SJSA1 (cell line): ENCODE measurements at regions not wholly inside any gene's neighbourhood (a gene's known extent, or its start where the extent isn't known, plus 50 kb on each side); places are given as distances from the start of the nearest gene placed in this dataset.

Experiments used
- DNase-seq, 2 experiments: peaks; one replicate each; pipeline ENCODE4 v3.0.0-alpha.2; 2015 to 2020; ENCODE audit warnings: low spot score in 2 of 2, low read depth in 1 of 2
- H3K27ac ChIP-seq: fragments of 250-450 bp; sonication (Bioruptor Pico); 2 replicates; pipeline ENCODE4 v1.5.1; 2020; ENCODE audit warnings: mild to moderate bottlenecking, moderate library complexity
- H3K27me3 ChIP-seq: fragments of 250-450 bp; sonication (Bioruptor Pico); replicated peaks from 2 replicates; pipeline ENCODE4 v1.5.1; 2020; ENCODE audit warnings: mild to moderate bottlenecking, moderate library complexity
- H3K36me3 ChIP-seq: fragments of 250-450 bp; sonication (Bioruptor Pico); 2 replicates; pipeline ENCODE4 v1.5.1; 2020; ENCODE audit warnings: mild to moderate bottlenecking
- H3K4me1 ChIP-seq: fragments of 250-450 bp; sonication (Bioruptor Pico); replicated peaks from 2 replicates; pipeline ENCODE4 v1.6.1; 2021; ENCODE audit warnings: mild to moderate bottlenecking
- H3K4me3 ChIP-seq: fragments of 250-450 bp; sonication (Bioruptor Pico); 2 replicates; pipeline ENCODE4 v1.5.1; 2020; ENCODE audit warnings: mild to moderate bottlenecking
- H3K9me3 ChIP-seq: fragments of 250-450 bp; sonication (Bioruptor Pico); replicated peaks from 2 replicates; pipeline ENCODE4 v1.5.1; 2020; ENCODE audit warnings: mild to moderate bottlenecking

DNA sequence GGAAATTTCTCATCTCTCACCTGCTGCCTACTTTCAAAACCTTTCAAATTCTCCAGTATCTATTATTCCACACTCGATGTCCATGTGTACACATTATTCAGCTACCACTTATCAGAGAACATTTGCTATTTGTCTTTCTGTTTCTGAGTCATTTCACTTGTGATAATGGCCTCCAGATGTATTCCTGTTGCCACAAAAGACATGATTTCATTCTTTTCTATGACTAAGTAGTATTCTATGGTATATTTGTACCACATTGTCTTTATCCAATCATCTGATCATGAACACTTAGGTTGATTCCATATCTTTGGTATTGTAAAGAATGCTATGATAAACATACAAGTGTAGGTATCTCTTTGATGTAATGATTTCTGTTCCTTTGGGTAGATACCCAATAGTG is 310.1 kb upstream of the SPOCK3 start:
- Histone ChIP-seq H3K27me3 (no peaks in the 10 kb centered on the region), H3K36me3 (no peaks in the 10 kb centered on the region), H3K9me3 (no peaks in the 10 kb centered on the region), H3K4me3 (no peak overlapping the region), H3K4me1 (no peaks in the 10 kb centered on the region), H3K27ac (no peak overlapping the region)
- no peak for DNase-seq

- Histone ChIP-seq H3K4me3 (no peak overlapping the region), H3K27ac (no peak overlapping the region), H3K4me1 (no peaks in the 10 kb centered on the region), H3K9me3 (no peaks in the 10 kb centered on the region), H3K36me3 (no peaks in the 10 kb centered on the region), H3K27me3 (no peaks in the 10 kb centered on the region)
- no peak for DNase-seq
These were observed 315.7 kb upstream of the SPOCK3 start for GRCh38 chr4:167550021-167550420.

DNA sequence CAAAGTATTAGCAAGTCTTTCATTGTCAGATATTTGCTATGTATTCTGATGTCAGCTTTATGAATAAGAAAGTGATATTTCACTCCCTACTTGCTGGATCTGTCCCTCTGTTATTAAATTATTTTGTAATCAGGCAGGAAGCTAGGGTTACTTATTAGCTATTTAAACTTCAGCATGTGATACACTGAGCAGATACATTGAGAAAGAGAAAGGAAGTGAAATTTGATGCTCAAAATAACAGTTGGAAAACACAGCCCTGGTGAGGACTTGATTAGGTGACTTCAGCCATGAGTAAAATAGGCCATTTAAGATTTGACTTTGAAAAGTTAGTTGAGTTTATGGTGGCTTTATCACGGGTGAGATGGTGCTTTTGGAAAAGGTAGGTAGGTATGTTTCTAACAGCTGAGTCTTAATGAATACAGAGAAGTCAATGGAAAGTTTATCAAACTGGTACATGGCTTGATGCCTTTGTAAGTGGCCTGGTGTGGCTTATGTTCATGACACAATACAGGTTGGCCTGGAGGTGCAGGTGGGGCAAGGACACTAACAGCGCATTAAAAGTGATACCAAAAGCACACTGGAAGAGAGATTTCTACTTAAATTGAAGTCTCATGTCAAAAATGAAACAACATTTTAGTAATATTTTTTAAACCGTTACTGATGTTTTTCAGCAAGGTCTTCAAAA is 321.2 kb upstream of the SPOCK3 start:
- no peaks in the 10 kb centered on the region for H3K9me3 ChIP-seq
- no peaks in the 10 kb centered on the region for H3K36me3 ChIP-seq
- no peaks in the 10 kb centered on the region for H3K27me3 ChIP-seq
- DNase-seq = no peak
- no peak overlapping the region for H3K27ac ChIP-seq
- H3K4me1 ChIP-seq = no peaks in the 10 kb centered on the region
- H3K4me3 ChIP-seq = no peak overlapping the region

DNA sequence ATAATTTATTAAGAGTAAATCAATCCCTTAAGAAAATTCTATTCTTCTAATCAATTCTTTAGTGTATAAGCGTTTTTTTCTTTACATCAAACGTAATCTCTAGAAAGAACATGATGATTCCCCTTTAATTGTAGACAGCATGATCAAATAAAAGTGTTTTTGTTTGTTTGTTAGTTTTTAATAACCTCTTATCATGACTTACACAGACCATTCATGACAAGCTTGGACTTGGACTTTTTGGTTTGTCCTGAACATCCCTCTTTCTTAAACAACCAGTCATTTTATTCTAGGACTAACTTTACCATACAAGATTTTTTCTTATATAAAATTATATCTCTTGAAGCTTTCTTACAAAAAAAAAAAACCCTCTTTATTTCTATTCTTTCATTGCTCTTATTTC is 344.6 kb upstream of the SPOCK3 start:
- no peaks in the 10 kb centered on the region for H3K4me1 ChIP-seq
- no peaks in the 10 kb centered on the region for H3K36me3 ChIP-seq
- no peaks in the 10 kb centered on the region for H3K9me3 ChIP-seq
- no peaks in the 10 kb centered on the region for H3K27me3 ChIP-seq
- no peak overlapping the region for H3K4me3 ChIP-seq
- H3K27ac ChIP-seq = no peak overlapping the region
- DNase-seq = no peak

- no peak overlapping the region for H3K27ac ChIP-seq
- no peak overlapping the region for H3K4me3 ChIP-seq
- no peaks in the 10 kb centered on the region for H3K27me3 ChIP-seq
- no peaks in the 10 kb centered on the region for H3K36me3 ChIP-seq
- no peaks in the 10 kb centered on the region for H3K9me3 ChIP-seq
- no peaks in the 10 kb centered on the region for H3K4me1 ChIP-seq
- DNase-seq = no peak
These were observed 347.2 kb upstream of the SPOCK3 start for GRCh38 chr4:167581449-167581965.

- H3K4me1 ChIP-seq = no peaks in the 10 kb centered on the region
- H3K36me3 ChIP-seq = no peaks in the 10 kb centered on the region
- H3K4me3 ChIP-seq = no peak overlapping the region
- no peaks in the 10 kb centered on the region for H3K27me3 ChIP-seq
- no peak for DNase-seq
- H3K9me3 ChIP-seq = no peaks in the 10 kb centered on the region
- H3K27ac ChIP-seq = no peak overlapping the region
These were observed 353.1 kb upstream of the SPOCK3 start for GRCh38 chr4:167587361-167587760.

DNA sequence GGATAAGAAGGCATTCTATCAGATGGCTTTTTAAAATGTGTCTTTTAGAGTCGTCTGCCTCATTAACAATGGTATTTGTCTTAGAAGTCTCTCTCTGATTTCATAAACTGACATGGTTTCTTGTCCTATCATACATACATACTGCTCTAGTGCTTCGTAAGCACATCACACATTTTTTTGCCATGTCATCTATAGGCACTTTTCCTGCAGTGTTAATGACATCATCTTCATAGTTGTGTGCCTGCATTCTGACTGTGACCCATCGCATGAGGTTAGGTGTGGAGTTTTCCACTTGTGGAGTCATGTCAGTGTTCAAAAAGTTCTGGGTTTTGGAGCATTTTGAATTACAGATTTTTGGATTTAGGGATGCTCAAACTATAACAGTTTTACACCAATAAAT is 361.6 kb upstream of the SPOCK3 start:
- Histone ChIP-seq H3K27ac (no peak overlapping the region), H3K27me3 (no peaks in the 10 kb centered on the region), H3K4me3 (no peak overlapping the region), H3K9me3 (no peaks in the 10 kb centered on the region), H3K36me3 (no peaks in the 10 kb centered on the region), H3K4me1 (no peaks in the 10 kb centered on the region)
- no peak for DNase-seq

DNA sequence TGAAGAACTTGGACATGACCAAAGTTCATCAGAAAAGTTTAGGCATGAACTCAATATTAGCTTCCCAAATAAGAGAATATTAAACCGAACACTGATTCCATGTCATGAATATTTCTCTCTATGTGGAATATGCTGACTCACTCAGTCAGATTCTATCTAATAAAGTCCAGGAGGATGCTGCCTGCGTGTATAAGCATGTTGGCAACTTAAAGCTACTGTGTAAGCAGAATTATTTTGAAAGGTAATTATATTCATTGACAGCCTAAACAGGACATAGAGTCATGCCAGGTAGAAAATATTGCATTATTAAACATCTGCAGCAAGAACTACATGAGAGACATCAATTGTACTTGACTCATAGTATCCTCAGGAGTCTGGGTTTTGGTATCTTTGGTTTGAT is 367.9 kb upstream of the SPOCK3 start:
- no peaks in the 10 kb centered on the region for H3K9me3 ChIP-seq
- no peak overlapping the region for H3K4me3 ChIP-seq
- H3K36me3 ChIP-seq = no peaks in the 10 kb centered on the region
- no peak for DNase-seq
- no peaks in the 10 kb centered on the region; the same call in 1 of the 2 replicates for H3K27me3 ChIP-seq
- no peak overlapping the region for H3K27ac ChIP-seq
- H3K4me1 ChIP-seq = no peaks in the 10 kb centered on the region

DNA sequence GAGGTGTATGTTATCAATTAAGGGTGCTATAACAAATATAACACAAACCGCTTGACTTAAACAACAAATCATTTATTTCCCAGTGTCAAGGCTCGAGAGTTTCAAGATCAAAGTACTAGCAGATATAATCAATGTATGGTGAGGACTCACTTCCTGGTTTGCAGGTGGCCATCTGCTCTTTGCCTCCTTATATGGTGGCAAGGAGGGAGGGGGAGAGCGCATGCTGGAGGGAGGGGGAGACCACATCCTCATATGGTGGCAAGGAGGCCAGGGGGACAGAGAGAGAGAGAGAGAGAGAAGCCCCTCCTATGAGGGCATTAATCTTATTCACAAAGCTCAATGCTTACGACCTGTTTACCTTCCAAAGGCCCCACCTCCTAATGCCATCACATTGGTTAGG is 372.3 kb upstream of the SPOCK3 start:
- Histone ChIP-seq H3K27me3 (no peaks in the 10 kb centered on the region; the same call in 1 of the 2 replicates), H3K4me3 (no peak overlapping the region), H3K27ac (no peak overlapping the region), H3K36me3 (no peaks in the 10 kb centered on the region), H3K9me3 (no peaks in the 10 kb centered on the region), H3K4me1 (no peaks in the 10 kb centered on the region)
- DNase-seq = no peak

GRCh38 chr4:167613381-167613780 is 379.1 kb upstream of the SPOCK3 start:
- no peaks in the 10 kb centered on the region for H3K9me3 ChIP-seq
- no peak overlapping the region for H3K4me3 ChIP-seq
- H3K27ac ChIP-seq = no peak overlapping the region
- H3K36me3 ChIP-seq = no peaks in the 10 kb centered on the region
- H3K27me3 ChIP-seq = no peaks in the 10 kb centered on the region
- DNase-seq = no peak
- H3K4me1 ChIP-seq = no peaks in the 10 kb centered on the region

- Histone ChIP-seq H3K36me3 (no peaks in the 10 kb centered on the region), H3K4me1 (no peaks in the 10 kb centered on the region), H3K27me3 (no peaks in the 10 kb centered on the region), H3K9me3 (no peaks in the 10 kb centered on the region), H3K27ac (no peak overlapping the region), H3K4me3 (no peak overlapping the region)
- no peak for DNase-seq
These were observed 380.6 kb upstream of the SPOCK3 start for GRCh38 chr4:167614866-167615265.

DNA sequence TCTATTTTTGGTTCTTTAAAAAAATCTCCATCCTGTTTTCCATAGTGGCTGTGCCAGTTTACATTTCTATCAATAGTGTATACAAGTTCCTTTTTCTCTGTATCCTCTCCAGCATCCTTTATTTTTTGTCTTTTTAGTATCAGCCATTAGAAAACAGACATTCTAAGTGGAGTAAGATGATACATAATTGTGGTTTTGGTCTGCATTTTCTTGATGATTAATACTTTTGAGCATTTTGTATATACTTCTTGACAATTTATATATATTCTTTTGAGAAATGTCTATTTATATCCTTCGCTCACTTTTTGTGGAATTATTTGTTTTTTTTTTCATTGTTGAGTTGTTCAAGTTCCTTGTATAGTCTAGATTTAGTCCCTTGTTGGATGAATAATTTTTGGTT is 382.2 kb upstream of the SPOCK3 start:
- Histone ChIP-seq H3K4me3 (no peak overlapping the region), H3K36me3 (no peaks in the 10 kb centered on the region), H3K27me3 (no peaks in the 10 kb centered on the region), H3K27ac (no peak overlapping the region), H3K9me3 (no peaks in the 10 kb centered on the region), H3K4me1 (no peaks in the 10 kb centered on the region)
- no peak for DNase-seq

DNA sequence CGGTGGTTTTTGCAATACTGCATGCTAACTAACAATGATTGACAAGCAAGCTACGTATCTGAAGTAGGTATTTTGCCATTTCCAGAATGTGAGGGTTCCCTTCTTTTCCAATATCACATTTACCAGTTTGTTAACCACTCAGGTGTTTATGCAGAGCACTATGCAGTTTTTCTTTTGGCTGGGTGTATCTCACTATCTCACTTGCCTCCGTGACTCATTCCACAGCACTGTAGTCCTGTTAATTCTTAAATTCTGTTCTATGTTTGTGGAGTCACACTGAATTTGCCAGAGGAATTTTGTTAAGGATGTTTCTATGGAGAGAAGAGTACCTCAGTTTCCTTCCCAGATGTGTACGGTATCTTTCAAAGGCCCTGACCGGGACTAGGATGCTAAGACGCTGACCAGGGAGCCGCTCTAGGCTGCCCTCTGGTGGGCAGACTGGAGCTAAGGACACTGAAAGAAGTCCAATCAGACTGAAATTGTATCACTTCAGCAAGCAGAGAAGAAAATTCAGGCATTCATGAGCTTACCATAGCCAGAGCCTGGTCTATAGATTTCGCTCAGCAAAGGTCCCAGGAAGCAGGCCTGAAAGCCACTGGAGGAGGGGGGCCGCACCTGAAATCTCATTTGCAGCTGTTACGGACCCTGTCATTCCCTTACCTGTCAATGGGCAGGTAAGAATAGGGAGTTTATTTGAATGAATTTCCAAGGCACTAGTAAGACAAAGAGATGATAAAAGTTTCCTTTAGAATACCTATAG is 388.4 kb upstream of the SPOCK3 start:
- no peaks in the 10 kb centered on the region for H3K27me3 ChIP-seq
- no peak overlapping the region for H3K27ac ChIP-seq
- no peaks in the 10 kb centered on the region for H3K36me3 ChIP-seq
- H3K4me1 ChIP-seq = no peaks in the 10 kb centered on the region
- no peaks in the 10 kb centered on the region; the same call in 1 of the 2 replicates for H3K9me3 ChIP-seq
- DNase-seq = peak; percentile 19 to 51
- no peak overlapping the region for H3K4me3 ChIP-seq

GRCh38 chr4:167623241-167623572 is 388.9 kb upstream of the SPOCK3 start:
- Histone ChIP-seq H3K27ac (no peak overlapping the region), H3K27me3 (no peaks in the 10 kb centered on the region), H3K36me3 (no peaks in the 10 kb centered on the region), H3K4me3 (no peak overlapping the region), H3K9me3 (no peaks in the 10 kb centered on the region; the same call in 1 of the 2 replicates), H3K4me1 (no peaks in the 10 kb centered on the region)
- no peak for DNase-seq
